CD14-positive monocyte (primary cell): ENCODE measurements at regions not wholly inside any gene's neighbourhood (a gene's known extent, or its start where the extent isn't known, plus 50 kb on each side); places are given as distances from the start of the nearest gene placed in this dataset.
"Not testable (repeated sequence)": the region's sequence is repeated elsewhere in the genome, so short reads cannot be mapped to it uniquely, and the experiment has no call there.

ENCODE experiments used
- DNase-seq, 3 donors: peaks; one replicate each; pipeline ENCODE4 v3.0.0-alpha.2; 2011 to 2022
- H2AFZ ChIP-seq: 2 replicates; pipeline ENCODE4 v1.6.0; 2012; ENCODE audit warnings: mild to moderate bottlenecking, low read depth, low read length, inconsistent platforms; ENCODE audit not compliant: insufficient read depth, poor library complexity, severe bottlenecking
- H3K27ac ChIP-seq, 2 donors: 1 replicate in 1 of 2; 2 replicates in 1 of 2; pipeline ENCODE4 v1.5.1; 2012 to 2013; ENCODE audit warnings: low read length in 2 of 2, control low read depth in 1 of 2, inconsistent platforms in 1 of 2, low read depth in 1 of 2, mild to moderate bottlenecking in 1 of 2
- H3K27me3 ChIP-seq, 2 donors: one replicate each; pipeline versions ENCODE4 v1.6.0 to v1.6.1; 2011 to 2013; ENCODE audit warnings: low read length in 2 of 2; ENCODE audit not compliant: control insufficient read depth in 2 of 2, insufficient read depth in 2 of 2
- H3K36me3 ChIP-seq, 2 donors: replicated peaks in 1 of 2; 1 replicate in 1 of 2; 2 replicates in 1 of 2; pipeline versions ENCODE4 v1.5.1 to v1.6.1; 2012 to 2013; ENCODE audit warnings: low read length in 2 of 2, control low read depth in 1 of 2, inconsistent platforms in 1 of 2, mild to moderate bottlenecking in 1 of 2; ENCODE audit not compliant: insufficient read depth in 2 of 2, control insufficient read depth in 1 of 2
- H3K4me1 ChIP-seq, 2 donors: 1 replicate in 1 of 2; 2 replicates in 1 of 2; pipeline versions ENCODE4 v1.5.1 to v1.6.1; 2012 to 2013; ENCODE audit warnings: low read length in 2 of 2, control low read depth in 1 of 2, inconsistent platforms in 1 of 2, mild to moderate bottlenecking in 1 of 2, moderate library complexity in 1 of 2; ENCODE audit not compliant: insufficient read depth in 2 of 2, control insufficient read depth in 1 of 2
- H3K4me2 ChIP-seq: replicated peaks from 2 replicates; pipeline ENCODE3; 2012; ENCODE audit warnings: low read length, moderate library complexity, mild to moderate bottlenecking; ENCODE audit not compliant: poor library complexity, severe bottlenecking; ENCODE audit errors: extremely low read depth
- H3K4me3 ChIP-seq, 3 experiments: fragments of 200-600 bp in 1 of 3; sonication (generic) in 1 of 3; replicated peaks in 1 of 3; 1 replicate in 2 of 3; 2 replicates in 1 of 3; pipeline ENCODE4 v1.5.1; 2011 to 2013; ENCODE audit warnings: low read length in 3 of 3, mild to moderate bottlenecking in 3 of 3, control low read depth in 2 of 3, low read depth in 2 of 3, inconsistent platforms in 1 of 3, moderate library complexity in 1 of 3
- H3K79me2 ChIP-seq: 2 replicates; pipeline ENCODE4 v1.6.0; 2012; ENCODE audit warnings: mild to moderate bottlenecking, control low read depth, inconsistent platforms, low read length, moderate library complexity; ENCODE audit not compliant: insufficient read depth
- H3K9ac ChIP-seq: 2 replicates; pipeline ENCODE4 v1.6.0; 2017; ENCODE audit warnings: low read length, mild to moderate bottlenecking; ENCODE audit not compliant: insufficient read depth, poor library complexity, severe bottlenecking
- H3K9me3 ChIP-seq, 2 donors: replicated peaks in 1 of 2; 1 replicate in 1 of 2; 2 replicates in 1 of 2; pipeline versions ENCODE4 v1.5.1 to v1.6.1; 2012 to 2013; ENCODE audit warnings: low read length in 2 of 2, control low read depth in 1 of 2; ENCODE audit not compliant: control insufficient read depth in 1 of 2, insufficient read depth in 1 of 2
- H4K20me1 ChIP-seq: 2 replicates; pipeline ENCODE4 v1.6.0; 2012; ENCODE audit warnings: mild to moderate bottlenecking, low read length, control low read depth, moderate library complexity; ENCODE audit not compliant: insufficient read depth
- H3K27ac Mint-ChIP-seq, 7 donors: one replicate each; pipeline ENCODE4 v1.8.0; 2020; ENCODE audit warnings: mild to moderate bottlenecking in 7 of 7, mixed read lengths in 7 of 7, moderate library complexity in 6 of 7, inconsistent platforms in 2 of 7
- H3K27me3 Mint-ChIP-seq, 3 donors: one replicate each; pipeline ENCODE4 v1.8.0; 2021 to 2022; ENCODE audit warnings: low read depth in 3 of 3, mild to moderate bottlenecking in 3 of 3, mixed read lengths in 3 of 3, moderate library complexity in 3 of 3, inconsistent platforms in 1 of 3
- H3K36me3 Mint-ChIP-seq, 2 donors: one replicate each; pipeline ENCODE4 v1.8.0; 2020; ENCODE audit warnings: mixed read lengths in 2 of 2, inconsistent platforms in 1 of 2, mild to moderate bottlenecking in 1 of 2
- H3K4me1 Mint-ChIP-seq: one replicate; pipeline ENCODE4 v1.8.0; 2020; ENCODE audit warnings: mild to moderate bottlenecking, mixed read lengths
- H3K4me3 Mint-ChIP-seq, 2 donors: one replicate each; pipeline ENCODE4 v1.8.0; 2020; ENCODE audit warnings: mild to moderate bottlenecking in 2 of 2, mixed read lengths in 2 of 2, moderate library complexity in 1 of 2
- H3K9me3 Mint-ChIP-seq, 7 donors: one replicate each; pipeline ENCODE4 v1.8.0; 2020 to 2022; ENCODE audit warnings: mixed read lengths in 7 of 7, mild to moderate bottlenecking in 6 of 7, moderate library complexity in 6 of 7, inconsistent platforms in 2 of 7
- WGBS: methylation state at CpG from one replicate; pipeline ENCODE4 v1.1.5; 2013; ENCODE audit warnings: missing lambda C conversion rate; ENCODE audit not compliant: insufficient coverage; 5-methylcytosine and 5-hydroxymethylcytosine counted together
- intact Hi-C, 2 donors: fragments of 100-400 bp; cut with micrococcal nuclease; formaldehyde crosslinking; loops; one replicate each; pipeline versions ENCODE4 v1.15.0 to v1.15.1; 2023

- H3K9me3 ChIP-seq, H3K36me3 Mint-ChIP-seq, H3K27ac Mint-ChIP-seq, H3K36me3 ChIP-seq, H3K4me1 Mint-ChIP-seq, H3K4me3 ChIP-seq, DNase-seq, H3K4me3 Mint-ChIP-seq, H2AFZ ChIP-seq, H4K20me1 ChIP-seq, H3K79me2 ChIP-seq, intact Hi-C loops, H3K9me3 Mint-ChIP-seq, H3K27ac ChIP-seq, H3K27me3 ChIP-seq, H3K4me1 ChIP-seq, H3K4me2 ChIP-seq, H3K27me3 Mint-ChIP-seq, H3K9ac ChIP-seq: not testable (repeated sequence)
- WGBS: no CpG with 5 or more reads among the region's 1 CpG
These were observed 184.1 kb downstream of the SPIN4 start for GRCh38 chrX:63167002-63167401.

- H3K9me3 Mint-ChIP-seq, H3K27me3 ChIP-seq, H3K27me3 Mint-ChIP-seq, H3K36me3 ChIP-seq, H3K4me1 Mint-ChIP-seq, intact Hi-C loops, H2AFZ ChIP-seq, DNase-seq, H3K4me3 ChIP-seq, H3K4me1 ChIP-seq, H3K4me3 Mint-ChIP-seq, H3K79me2 ChIP-seq, H3K27ac ChIP-seq, H3K4me2 ChIP-seq, H4K20me1 ChIP-seq, H3K9me3 ChIP-seq, H3K36me3 Mint-ChIP-seq, H3K9ac ChIP-seq, H3K27ac Mint-ChIP-seq: not testable (repeated sequence)
- WGBS: no CpG with 5 or more reads among the region's 1 CpG
These were observed 190.1 kb downstream of the SPIN4 start for GRCh38 chrX:63160994-63161393.

- H3K4me1 Mint-ChIP-seq, H3K36me3 ChIP-seq, H3K27me3 Mint-ChIP-seq, H3K4me2 ChIP-seq, H3K27ac ChIP-seq, DNase-seq, H4K20me1 ChIP-seq, H3K4me3 ChIP-seq, H3K9me3 Mint-ChIP-seq, H2AFZ ChIP-seq, H3K4me3 Mint-ChIP-seq, H3K4me1 ChIP-seq, H3K36me3 Mint-ChIP-seq, H3K27ac Mint-ChIP-seq, H3K9ac ChIP-seq, H3K9me3 ChIP-seq, H3K27me3 ChIP-seq, H3K79me2 ChIP-seq, intact Hi-C loops: not testable (repeated sequence)
- no CpG with 5 or more reads among the region's 1 CpG for WGBS
These were observed 190.8 kb downstream of the SPIN4 start for GRCh38 chrX:63160340-63160739.

GRCh38 chrX:63145526-63145925, 205.6 kb downstream of the SPIN4 start:
- H3K4me3 Mint-ChIP-seq, H3K79me2 ChIP-seq, H3K36me3 Mint-ChIP-seq, H3K27me3 Mint-ChIP-seq, H3K27ac ChIP-seq, intact Hi-C loops, H3K4me2 ChIP-seq, H3K4me1 ChIP-seq, H4K20me1 ChIP-seq, H3K9me3 ChIP-seq, H3K4me1 Mint-ChIP-seq, H3K9me3 Mint-ChIP-seq, DNase-seq, H2AFZ ChIP-seq, H3K27ac Mint-ChIP-seq, H3K4me3 ChIP-seq, H3K9ac ChIP-seq, H3K36me3 ChIP-seq, H3K27me3 ChIP-seq: not testable (repeated sequence)
- WGBS: no CpG with 5 or more reads among the region's 10 CpGs
